Heart right ventricle (tissue), 16 donors: ENCODE measurements at regions not wholly inside any gene's neighbourhood (a gene's known extent, or its start where the extent isn't known, plus 50 kb on each side); places are given as distances from the start of the nearest gene placed in this dataset.

Experiments used
- ATAC-seq, 8 donors: fragments of 200-7000 bp; cut with Tn5 transposase; one replicate each; pipeline ENCODE4 v1.9.1; 2020; ENCODE audit warnings: mild to moderate bottlenecking in 8 of 8, moderate library complexity in 8 of 8, moderate number of reproducible peaks in 1 of 8
- DNase-seq, 2 donors: peaks; one replicate each; pipeline ENCODE4 v3.0.0-alpha.2; 2020
- H3K27ac ChIP-seq, 10 donors: fragments of 200-600 bp; sonication (generic) in 2 of 10; one replicate each; pipeline versions ENCODE4 v1.5.0 to v1.8.0; 2020 to 2022; ENCODE audit warnings: mild to moderate bottlenecking in 3 of 10
- H3K27me3 ChIP-seq, 7 donors: fragments of 200-600 bp; one replicate each; pipeline ENCODE4 v1.8.0; 2021 to 2022; ENCODE audit warnings: mild to moderate bottlenecking in 2 of 7
- H3K36me3 ChIP-seq, 9 donors: fragments of 200-600 bp; sonication (generic) in 1 of 9; one replicate each; pipeline versions ENCODE4 v1.5.0 to v1.8.0; 2020 to 2022; ENCODE audit warnings: mild to moderate bottlenecking in 2 of 9
- H3K4me1 ChIP-seq, 9 donors: fragments of 200-600 bp; sonication (generic) in 1 of 9; one replicate each; pipeline versions ENCODE4 v1.5.0 to v1.8.0; 2020 to 2022; ENCODE audit warnings: mild to moderate bottlenecking in 4 of 9
- H3K4me3 ChIP-seq, 10 donors: fragments of 200-600 bp; sonication (generic) in 2 of 10; one replicate each; pipeline versions ENCODE4 v1.5.0 to v1.8.0; 2020 to 2022; ENCODE audit warnings: mild to moderate bottlenecking in 7 of 10, moderate library complexity in 2 of 10
- H3K9me3 ChIP-seq, 11 donors: fragments of 200-600 bp in 10 of 11; sonication (generic) in 2 of 11; one replicate each; pipeline versions ENCODE4 v1.5.0 to v1.8.0; 2013 to 2022; ENCODE audit warnings: mild to moderate bottlenecking in 2 of 11, control low read depth in 1 of 11, moderate library complexity in 1 of 11
- WGBS, 2 donors: extraction: QIAGEN DNeasy Blood & Tissue Kit; methylation state at CpG; one replicate each; pipeline ENCODE4 v1.1.7; 2013; ENCODE audit warnings: inconsistent platforms in 1 of 2; 5-methylcytosine and 5-hydroxymethylcytosine counted together
- intact Hi-C, 10 donors: fragments of 100-400 bp; cut with DNase I; formaldehyde crosslinking; loops; one replicate each; pipeline versions ENCODE4 v1.11.1 to v1.14.2; 2022
- TF ChIP-seq, protein P1 (sequence below), 9 donors: fragments of 200-600 bp; sonication (generic) in 2 of 9; IDR thresholded peaks; one replicate each; pipeline versions ENCODE4 v1.5.0 to v1.8.0; 2021 to 2022; ENCODE audit warnings: antibody characterized with exemption in 9 of 9, mild to moderate bottlenecking in 5 of 9, moderate library complexity in 1 of 9
- donor health status: Arrhythmogenic right ventricular cardiomyopathy.
- donor health status: ischemic (EF 13 %, LVEDD 7.1; RV severe dilation, severe dysfunction).
- donor health status: healthy with polysubstance abuse.
- donor health status: DM: no; HTN: yes; CAD: no.
- donor health status: DM: no; HTN: no; CAD: no.
- donor health status: ischemic (EF 25% LVEDD 6.9; RV normal size, moderate dysfunction).
- donor health status: ischemic (EF 25% LVEDD 5.7; RV mildly dilated, moderate dysfunction).
- donor health status: healthy.
- donor health status: DM: yes; HTN: yes; CAD: no.
- donor health status: Ischemic cardiomyopathy.
- donor health status: ischemic (EF 35%, LVEDD 5.7; RV mildly dilated, moderate dysfunction).
- donor health status: nonischemic (EF 11% LVEDD 7.7; RV severe dilation, severe dysfunction).
- donor health status: DM: yes; HTN: yes; CAD: no.
- donor health status: PGD.
- donor health status: ischemic (EF 29% LVEDD 5.4; RV normal size, mild dysfunction).
- donor health status: nonischemic (EF 23%, LVEDD 6.1; RV moderate dilation, normal function).

GRCh38 chr5:2391021-2391420 is 360.5 kb downstream of the IRX2 start:
- TF ChIP-seq, protein P1, sequence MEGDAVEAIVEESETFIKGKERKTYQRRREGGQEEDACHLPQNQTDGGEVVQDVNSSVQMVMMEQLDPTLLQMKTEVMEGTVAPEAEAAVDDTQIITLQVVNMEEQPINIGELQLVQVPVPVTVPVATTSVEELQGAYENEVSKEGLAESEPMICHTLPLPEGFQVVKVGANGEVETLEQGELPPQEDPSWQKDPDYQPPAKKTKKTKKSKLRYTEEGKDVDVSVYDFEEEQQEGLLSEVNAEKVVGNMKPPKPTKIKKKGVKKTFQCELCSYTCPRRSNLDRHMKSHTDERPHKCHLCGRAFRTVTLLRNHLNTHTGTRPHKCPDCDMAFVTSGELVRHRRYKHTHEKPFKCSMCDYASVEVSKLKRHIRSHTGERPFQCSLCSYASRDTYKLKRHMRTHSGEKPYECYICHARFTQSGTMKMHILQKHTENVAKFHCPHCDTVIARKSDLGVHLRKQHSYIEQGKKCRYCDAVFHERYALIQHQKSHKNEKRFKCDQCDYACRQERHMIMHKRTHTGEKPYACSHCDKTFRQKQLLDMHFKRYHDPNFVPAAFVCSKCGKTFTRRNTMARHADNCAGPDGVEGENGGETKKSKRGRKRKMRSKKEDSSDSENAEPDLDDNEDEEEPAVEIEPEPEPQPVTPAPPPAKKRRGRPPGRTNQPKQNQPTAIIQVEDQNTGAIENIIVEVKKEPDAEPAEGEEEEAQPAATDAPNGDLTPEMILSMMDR (IDR thresholded peaks at IDR 0.05): no peak
- no peaks in the 10 kb centered on the region for H3K36me3 ChIP-seq
- intact Hi-C loops: no loop called here
- 85 to 88% methylated on average over 10 of the region's 10 CpGs for WGBS, 2 donors
- H3K4me1 ChIP-seq: no peaks in the 10 kb centered on the region
- H3K9me3 ChIP-seq: no peaks in the 10 kb centered on the region
- ATAC-seq (no peak), DNase-seq (no peak)
- H3K4me3 ChIP-seq: no peak overlapping the region
- no peak overlapping the region for H3K27ac ChIP-seq
- peaks cover 0 to 32% (median 13%) of the 10 kb centered on the region in 7 donors for H3K27me3 ChIP-seq

DNA sequence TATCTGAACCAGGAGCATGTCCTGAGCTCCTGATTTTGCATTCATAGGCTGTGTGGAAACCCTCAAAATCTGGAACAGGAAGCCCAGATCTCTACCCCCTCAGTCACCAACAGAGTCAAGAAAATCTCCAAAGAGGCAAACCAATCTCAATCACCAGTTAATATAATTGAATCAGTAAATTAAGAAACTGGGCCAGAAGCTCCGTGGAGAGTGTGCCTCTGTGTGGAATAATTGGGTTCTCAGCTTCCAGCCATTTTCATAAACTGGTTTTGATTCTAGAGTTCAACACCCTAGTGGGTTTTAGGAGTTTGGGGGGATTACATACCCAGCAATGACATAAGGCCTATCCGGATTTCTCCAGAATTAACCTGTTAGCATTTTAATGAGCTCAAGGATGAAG is 362.9 kb downstream of the IRX2 start:
- ATAC-seq (no peak), DNase-seq (no peak)
- Histone ChIP-seq H3K27ac (no peak overlapping the region), H3K4me1 (no peaks in the 10 kb centered on the region), H3K9me3 (no peaks in the 10 kb centered on the region), H3K4me3 (peak overlapping the region in 1 of 10 donors; percentile 31), H3K36me3 (no peaks in the 10 kb centered on the region), H3K27me3 (peaks cover 0 to 36% (median 18%) of the 10 kb centered on the region in 7 donors)
- 81 to 82% methylated on average over 2 of the region's 2 CpGs for WGBS, 2 donors
- TF ChIP-seq, protein P1 (IDR thresholded peaks at IDR 0.05): no peak
- intact Hi-C loops: no loop called here

- no peak overlapping the region for H3K27ac ChIP-seq
- peaks cover 0 to 31% (median 18%) of the 10 kb centered on the region in 7 donors for H3K27me3 ChIP-seq
- no peaks in the 10 kb centered on the region for H3K9me3 ChIP-seq
- H3K4me3 ChIP-seq: peak overlapping the region in 2 of 10 donors; percentile 8 to 31
- ATAC-seq: peak in 1 of 8 donors; percentile 37
- WGBS, 2 donors: 48 to 60% methylated on average over 29 of the region's 29 CpGs
- no peaks in the 10 kb centered on the region for H3K4me1 ChIP-seq
- DNase-seq: no peak
- H3K36me3 ChIP-seq: no peaks in the 10 kb centered on the region
- TF ChIP-seq, protein P1 (IDR thresholded peaks at IDR 0.05): no peak
- intact Hi-C loops: no loop called here
Measured at GRCh38 chr5:2387634-2388325, 363.7 kb downstream of the IRX2 start.

GRCh38 chr5:2387250-2387633 is 364.2 kb downstream of the IRX2 start:
- ATAC-seq (no peak), DNase-seq (no peak)
- 74 to 78% methylated on average over 11 of the region's 11 CpGs for WGBS, 2 donors
- TF ChIP-seq, protein P1 (IDR thresholded peaks at IDR 0.05): no peak
- Histone ChIP-seq H3K36me3 (no peaks in the 10 kb centered on the region), H3K9me3 (no peaks in the 10 kb centered on the region), H3K27me3 (peaks cover 0 to 31% (median 14%) of the 10 kb centered on the region in 7 donors), H3K27ac (no peak overlapping the region), H3K4me3 (peak overlapping the region in 1 of 10 donors; percentile 31), H3K4me1 (no peaks in the 10 kb centered on the region)
- intact Hi-C loops: no loop called here
